SK-N-SH (cell line): ENCODE measurements at regions not wholly inside any gene's neighbourhood (a gene's known extent, or its start where the extent isn't known, plus 50 kb on each side); places are given as distances from the start of the nearest gene placed in this dataset.
A peak's percentile ranks its signal among the peaks of the same experiment; 100 is the strongest.

ENCODE experiments used
- CTCF ChIA-PET: fragments of 300-600, 350-600 bp; formaldehyde crosslinking; extraction: SDS; loops from one replicate; lab custom pipeline; 2021; lab: Yijun Ruan, JAX
- POLR2A ChIA-PET: fragments of 350-600 bp; sonication (Branson Sonifier 250); formaldehyde crosslinking; extraction: SDS; loops from one replicate; lab custom pipeline; 2020; ENCODE audit warnings: antibody characterized with exemption, inconsistent platforms; lab: Yijun Ruan, JAX
- DNase-seq: peaks from one replicate; pipeline ENCODE4 v3.0.0; 2012
- H2AFZ ChIP-seq: fragments of 200-600 bp; sonication (generic); 2 replicates; pipeline ENCODE4 v1.8.1; 2016; ENCODE audit warnings: antibody characterized with exemption, mild to moderate bottlenecking, low read depth
- H3F3A ChIP-seq: fragments of 200-600 bp; sonication (generic); replicated peaks from 2 replicates; pipeline ENCODE3; 2016; ENCODE audit warnings: antibody characterized with exemption, mild to moderate bottlenecking; ENCODE audit not compliant: insufficient read depth
- H3K27ac ChIP-seq, 2 experiments: fragments of 200-500 bp in 1 of 2; fragments of 200-600 bp in 1 of 2; sonication (Bioruptor generic) in 1 of 2; sonication (generic), shearing (Covaris generic) in 1 of 2; 2 replicates each; pipeline versions ENCODE4 v1.5.1 to v1.6.1; 2014 to 2016; ENCODE audit warnings: low read depth in 2 of 2, inconsistent platforms in 1 of 2, low read length in 1 of 2, mild to moderate bottlenecking in 1 of 2, mixed read lengths in 1 of 2
- H3K27me3 ChIP-seq: fragments of 200-600 bp; sonication (generic), shearing (Covaris generic); 2 replicates; pipeline ENCODE4 v1.6.1; 2016; ENCODE audit warnings: mixed run types; ENCODE audit not compliant: insufficient read depth
- H3K36me3 ChIP-seq, 2 experiments: fragments of 200-500 bp in 1 of 2; fragments of 200-600 bp in 1 of 2; sonication (Bioruptor generic) in 1 of 2; sonication (generic) in 1 of 2; replicated peaks in 1 of 2; 2 replicates each; pipeline versions ENCODE3 to v1.5.1; 2014 to 2016; ENCODE audit warnings: low read length in 1 of 2, mild to moderate bottlenecking in 1 of 2; ENCODE audit not compliant: insufficient read depth in 2 of 2, control insufficient read depth in 1 of 2
- H3K4me1 ChIP-seq, 2 experiments: fragments of 200-500 bp in 1 of 2; fragments of 200-600 bp in 1 of 2; sonication (Bioruptor generic) in 1 of 2; sonication (generic), shearing (Covaris generic) in 1 of 2; 2 replicates each; pipeline versions ENCODE4 v1.5.1 to v1.6.1; 2014 to 2016; ENCODE audit warnings: low read depth in 1 of 2, low read length in 1 of 2, mixed run types in 1 of 2; ENCODE audit not compliant: insufficient read depth in 2 of 2, control insufficient read depth in 1 of 2
- H3K4me2 ChIP-seq: fragments of 200-600 bp; sonication (generic), shearing (Covaris generic); 2 replicates; pipeline ENCODE4 v1.6.1; 2017; ENCODE audit warnings: mixed run types
- H3K4me3 ChIP-seq, 2 experiments: fragments of 200-500 bp in 1 of 2; fragments of 200-600 bp in 1 of 2; sonication (Bioruptor generic) in 1 of 2; sonication (generic), shearing (Covaris generic) in 1 of 2; 2 replicates each; pipeline versions ENCODE4 v1.5.1 to v1.8.1; 2014 to 2016; ENCODE audit warnings: low read depth in 2 of 2, inconsistent platforms in 1 of 2, low read length in 1 of 2, mild to moderate bottlenecking in 1 of 2, mixed read lengths in 1 of 2, moderate library complexity in 1 of 2
- H3K79me2 ChIP-seq: fragments of 200-600 bp; sonication (generic); 2 replicates; pipeline ENCODE4 v1.8.1; 2017; ENCODE audit warnings: mild to moderate bottlenecking; ENCODE audit not compliant: insufficient read depth
- H3K9ac ChIP-seq: fragments of 200-600 bp; sonication (generic); 2 replicates; pipeline ENCODE4 v1.6.1; 2017; ENCODE audit warnings: mixed run types
- H3K9me2 ChIP-seq: fragments of 200-600 bp; sonication (generic); 2 replicates; pipeline ENCODE4 v1.6.1; 2017; ENCODE audit warnings: mixed run types
- H3K9me3 ChIP-seq: fragments of 200-600 bp; sonication (generic); 2 replicates; pipeline ENCODE4 v1.6.1; 2017; ENCODE audit warnings: mixed run types, mild to moderate bottlenecking, moderate library complexity
- H4K20me1 ChIP-seq: fragments of 200-600 bp; sonication (generic); 2 replicates; pipeline ENCODE4 v1.6.1; 2017; ENCODE audit warnings: mild to moderate bottlenecking, mixed run types; ENCODE audit not compliant: insufficient read depth
- CHD2 ChIP-seq: fragments of 150-350 bp; IDR thresholded peaks from 2 replicates; pipeline ENCODE4 v1.6.1; 2018; ENCODE audit warnings: low read length; ENCODE audit not compliant: partially characterized antibody
- CTCF ChIP-seq: fragments of 200-600 bp; sonication (generic); IDR thresholded peaks from 2 replicates; pipeline ENCODE4 v1.6.1; 2017; ENCODE audit warnings: antibody characterized with exemption, mild to moderate bottlenecking, moderate library complexity
- EZH2phosphoT487 ChIP-seq: fragments of 200-600 bp; sonication (generic); IDR thresholded peaks from 2 replicates; pipeline ENCODE4 v1.6.1; 2017; ENCODE audit warnings: low read depth, mixed run types, mild to moderate bottlenecking, antibody characterized with exemption, moderate library complexity, borderline replicate concordance
- FOXJ3 ChIP-seq: sonication (generic); formaldehyde crosslinking; IDR thresholded peaks from 2 replicates; pipeline ENCODE4 v1.5.1; 2020; ENCODE audit warnings: mild to moderate bottlenecking, missing genetic modification reagents
- GABPA ChIP-seq: IDR thresholded peaks from 2 replicates; pipeline ENCODE4 v1.4.0; 2012; ENCODE audit warnings: low read depth, mild to moderate bottlenecking
- PBX3 ChIP-seq: IDR thresholded peaks from 2 replicates; pipeline ENCODE4; 2012
- RAD21 ChIP-seq: IDR thresholded peaks from 2 replicates; pipeline ENCODE4 v1.6.1; 2012; ENCODE audit warnings: mild to moderate bottlenecking, low read length
- RCOR1 ChIP-seq: fragments of 150-350 bp; IDR thresholded peaks from 2 replicates; pipeline ENCODE4 v1.6.1; 2017; ENCODE audit warnings: antibody characterized with exemption, low read length
- RFX5 ChIP-seq: IDR thresholded peaks from 2 replicates; pipeline ENCODE4 v1.6.1; 2012; ENCODE audit warnings: mild to moderate bottlenecking, improper control_type of control experiment, low read length
- SMC3 ChIP-seq: IDR thresholded peaks from 2 replicates; pipeline ENCODE4 v1.6.1; 2012; ENCODE audit warnings: low read depth, low read length, improper control_type of control experiment
- TAF1 ChIP-seq: IDR thresholded peaks from 2 replicates; pipeline ENCODE4 v1.6.1; 2012; ENCODE audit warnings: low read depth, mild to moderate bottlenecking, low read length, moderate library complexity, borderline replicate concordance
- USF1 ChIP-seq: IDR thresholded peaks from 2 replicates; pipeline ENCODE4 v1.4.0; 2012; ENCODE audit warnings: low read depth, borderline replicate concordance
- YY1 ChIP-seq: IDR thresholded peaks from 2 replicates; pipeline ENCODE4 v1.4.0; 2012; ENCODE audit warnings: low read depth, mild to moderate bottlenecking
- WGBS: methylation state at CpG from one replicate; pipeline ENCODE4 v1.1.6; 2017; ENCODE audit warnings: low lambda C conversion rate; 5-methylcytosine and 5-hydroxymethylcytosine counted together

GRCh38 chr6:23457321-23457720 lies 668.7 kb upstream of the NRSN1 start:
- POLR2A ChIA-PET: interaction anchor here (0.6 kb wide), 1 partner anchor 199 kb away, joined by 3 read pairs; no protein-coding TSS in a partner anchor
- H3K27me3 ChIP-seq: no peaks in the 10 kb centered on the region
- H3K36me3 ChIP-seq: no peaks in the 10 kb centered on the region
- WGBS: 59% methylated on average over 2 of the region's 2 CpGs
- H3K9ac ChIP-seq: no peak overlapping the region
- peaks cover 0 to 3% of the 10 kb centered on the region in 2 experiments; a peak in 2 of 4 replicates for H3K4me1 ChIP-seq
- H3K9me2 ChIP-seq: no peaks in the 10 kb centered on the region
- H2AFZ ChIP-seq: no peak overlapping the region
- H3F3A ChIP-seq: no peaks in the 10 kb centered on the region
- CTCF ChIA-PET: no interaction called here
- no peak for DNase-seq
- H4K20me1 ChIP-seq: no peaks in the 10 kb centered on the region
- H3K4me2 ChIP-seq: no peak overlapping the region
- H3K27ac ChIP-seq: peak overlapping the region in 1 of 2 experiments; percentile 16; a peak in 1 of 4 replicates
- no peaks in the 10 kb centered on the region for H3K79me2 ChIP-seq
- no peak overlapping the region for H3K4me3 ChIP-seq
- no peak for TF ChIP-seq USF1
- no peak for TF ChIP-seq EZH2phosphoT487
- TF ChIP-seq YY1: no peak
- no peak for TF ChIP-seq CHD2
- TF ChIP-seq RFX5: no peak
- TF ChIP-seq, all 33 proteins: peak for 0
- no peaks in the 10 kb centered on the region for H3K9me3 ChIP-seq

GRCh38 chr6:23465912-23466311 lies 660.1 kb upstream of the NRSN1 start:
- POLR2A ChIA-PET: no interaction called here
- Histone ChIP-seq H3K9ac (no peak overlapping the region), H3K9me3 (no peaks in the 10 kb centered on the region), H3K27me3 (no peaks in the 10 kb centered on the region), H3F3A (no peaks in the 10 kb centered on the region), H3K79me2 (no peaks in the 10 kb centered on the region), H2AFZ (no peak overlapping the region), H3K27ac (no peak overlapping the region), H3K4me3 (no peak overlapping the region), H3K9me2 (no peaks in the 10 kb centered on the region), H3K4me2 (no peak overlapping the region), H3K4me1 (no peaks in the 10 kb centered on the region; a peak in 1 of 4 replicates), H3K36me3 (no peaks in the 10 kb centered on the region), H4K20me1 (no peaks in the 10 kb centered on the region)
- CTCF ChIA-PET: interaction anchor here (0.7 to 1.5 kb wide), 2 partner anchors 27 to 183 kb away, joined by 3 read pairs; no protein-coding TSS in a partner anchor
- no peak for DNase-seq
- TF ChIP-seq RCOR1: no peak
- TF ChIP-seq CTCF: no peak
- no peak for TF ChIP-seq EZH2phosphoT487
- TF ChIP-seq TAF1: no peak
- no peak for TF ChIP-seq USF1
- TF ChIP-seq PBX3: no peak
- TF ChIP-seq RAD21: no peak
- no peak for TF ChIP-seq FOXJ3 (CRISPR knock-in tag)
- no peak for TF ChIP-seq GABPA
- no peak for TF ChIP-seq SMC3
- 29% methylated on average over 1 of the region's 1 CpG for WGBS
